HG03097 (cell line): ENCODE measurements at regions not wholly inside any gene's neighbourhood (a gene's known extent, or its start where the extent isn't known, plus 50 kb on each side); places are given as distances from the start of the nearest gene placed in this dataset.

Experiments
- ATAC-seq: cut with Tn5 transposase; IDR thresholded peaks from one replicate; pipeline ENCODE4 v1.9.1; 2021; ENCODE audit not compliant: unreplicated experiment, low FRiP score

DNA sequence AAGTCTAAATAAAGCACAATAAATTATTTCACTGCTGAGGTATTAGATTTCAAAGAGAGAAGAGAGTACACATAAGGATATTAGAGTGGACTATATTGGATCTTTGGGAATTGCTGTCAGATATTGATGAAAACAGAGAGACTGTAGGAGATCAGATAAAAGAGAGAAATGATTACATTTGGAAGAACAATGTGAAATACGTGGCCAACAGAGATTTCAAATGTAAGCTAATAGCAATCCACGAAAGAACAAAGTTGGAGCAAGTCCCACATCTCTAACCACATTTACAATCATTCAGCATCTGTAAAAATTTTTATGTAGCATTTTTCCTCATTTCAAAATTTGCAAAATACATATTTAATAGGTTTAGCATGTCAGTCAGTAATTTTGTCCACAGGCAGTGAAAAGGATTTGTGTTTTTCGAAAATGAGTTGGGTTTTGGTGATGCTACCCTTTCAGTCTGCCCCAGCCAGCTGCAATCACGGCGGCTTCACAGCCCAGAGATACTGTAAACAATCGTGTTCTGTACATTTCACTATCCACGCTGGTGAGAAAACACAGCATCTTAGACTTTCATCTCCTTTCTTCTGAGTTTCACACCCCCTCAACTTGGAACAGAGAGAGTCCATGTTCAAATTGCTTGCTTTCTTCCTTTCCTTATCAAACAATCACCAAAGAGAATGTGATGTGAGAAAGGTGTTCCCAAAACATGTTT is 209.1 kb upstream of the LYPLAL1 start:
- ATAC-seq, result no peak

GRCh38 chr1:218965821-218966220 is 207.9 kb upstream of the LYPLAL1 start:
- no peak for ATAC-seq

GRCh38 chr1:218967254-218967653 is 206.4 kb upstream of the LYPLAL1 start:
- ATAC-seq, result no peak

- ATAC-seq, result no peak
Observed at GRCh38 chr1:218967836-218968235, 205.8 kb upstream of the LYPLAL1 start.

DNA sequence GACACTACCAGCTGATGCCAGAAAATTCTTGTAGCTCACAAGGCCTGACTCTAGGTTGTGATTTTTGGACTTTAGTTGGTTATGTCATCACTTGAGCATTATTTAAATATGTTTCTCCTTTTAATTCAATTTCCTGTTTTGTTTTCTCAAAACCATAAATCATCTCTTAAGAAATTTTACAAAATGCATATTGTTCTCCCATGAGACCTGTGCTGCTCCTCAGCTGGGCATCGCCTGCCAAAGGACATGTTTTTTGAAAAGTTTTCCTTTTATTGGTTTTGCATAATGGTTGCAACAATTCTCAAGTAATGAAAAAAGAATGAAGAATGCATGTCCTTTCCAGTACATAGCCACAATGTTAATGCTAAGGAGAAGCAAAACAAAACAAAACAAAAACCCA is 204.7 kb upstream of the LYPLAL1 start:
- ATAC-seq, result no peak

GRCh38 chr1:218970397-218970990 is 203.2 kb upstream of the LYPLAL1 start:
- no peak for ATAC-seq

GRCh38 chr1:218971156-218971555 is 202.5 kb upstream of the LYPLAL1 start:
- no peak for ATAC-seq

GRCh38 chr1:218980881-218981280 is 192.8 kb upstream of the LYPLAL1 start:
- ATAC-seq, result no peak

GRCh38 chr1:218982482-218982881 is 191.2 kb upstream of the LYPLAL1 start:
- no peak for ATAC-seq

DNA sequence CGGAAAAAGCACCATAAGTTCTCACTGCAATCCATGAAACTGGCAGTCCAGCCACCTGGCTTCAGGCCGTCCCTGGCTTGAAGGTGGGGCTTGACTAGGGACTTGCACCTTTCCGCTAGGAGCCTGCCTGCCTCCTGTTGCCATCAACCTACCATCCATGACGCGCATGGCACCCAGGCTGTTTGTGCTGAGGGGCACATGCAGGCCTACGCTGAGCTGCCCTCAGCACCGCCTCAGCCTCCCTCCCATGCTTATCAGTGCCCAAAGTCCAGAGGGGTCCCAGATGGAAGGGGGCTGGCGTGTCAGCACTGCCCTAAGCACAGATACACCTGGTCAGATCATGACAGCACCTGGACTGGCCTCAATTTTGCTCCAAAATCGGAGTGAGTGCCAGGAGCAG is 190.2 kb upstream of the LYPLAL1 start:
- ATAC-seq, result no peak

DNA sequence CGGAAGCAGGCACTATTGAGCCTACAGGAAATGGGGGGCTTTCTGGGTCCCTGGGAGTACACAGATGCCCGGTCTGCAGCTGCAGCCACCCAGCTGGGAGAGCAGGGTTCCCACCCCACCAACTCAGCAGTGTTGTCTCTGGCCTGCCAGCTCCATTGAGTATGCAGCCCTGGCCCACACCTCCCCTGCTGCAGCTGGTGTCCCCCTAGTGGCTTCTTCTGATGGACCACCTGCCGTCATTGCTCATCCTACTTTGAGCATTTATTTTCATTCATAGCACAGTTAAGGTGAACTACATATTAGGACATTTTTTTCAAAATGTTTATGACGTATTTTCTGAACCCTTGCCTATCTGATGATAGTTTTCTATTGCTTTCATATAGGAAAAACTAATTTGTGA is 189.8 kb upstream of the LYPLAL1 start:
- ATAC-seq, result no peak

- ATAC-seq, result no peak
Observed at GRCh38 chr1:218985424-218985984, 188.2 kb upstream of the LYPLAL1 start.

GRCh38 chr1:218986816-218987215 is 186.9 kb upstream of the LYPLAL1 start:
- no peak for ATAC-seq

GRCh38 chr1:218990019-218990418 is 183.7 kb upstream of the LYPLAL1 start:
- no peak for ATAC-seq

- no peak for ATAC-seq
Observed at GRCh38 chr1:218991089-218991488, 182.6 kb upstream of the LYPLAL1 start.

DNA sequence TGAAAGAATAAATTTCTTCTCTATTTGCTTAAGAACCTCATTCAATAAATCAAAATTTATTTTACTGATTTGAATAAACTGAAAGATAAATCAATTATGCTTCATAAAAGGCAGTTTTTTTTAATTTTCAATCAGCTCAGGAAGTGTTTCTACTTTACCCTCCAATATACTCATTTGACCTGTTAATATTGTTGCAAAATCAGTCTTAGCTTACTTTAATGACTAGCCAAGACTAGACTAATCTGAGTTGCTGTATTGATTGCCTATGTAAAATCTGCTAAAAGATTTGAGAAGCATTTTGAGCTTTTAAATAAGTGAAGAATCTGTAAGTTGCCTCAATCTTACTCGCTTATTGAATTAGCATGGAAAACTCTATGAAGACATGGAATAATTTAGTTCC is 179.1 kb upstream of the LYPLAL1 start:
- ATAC-seq, result no peak

DNA sequence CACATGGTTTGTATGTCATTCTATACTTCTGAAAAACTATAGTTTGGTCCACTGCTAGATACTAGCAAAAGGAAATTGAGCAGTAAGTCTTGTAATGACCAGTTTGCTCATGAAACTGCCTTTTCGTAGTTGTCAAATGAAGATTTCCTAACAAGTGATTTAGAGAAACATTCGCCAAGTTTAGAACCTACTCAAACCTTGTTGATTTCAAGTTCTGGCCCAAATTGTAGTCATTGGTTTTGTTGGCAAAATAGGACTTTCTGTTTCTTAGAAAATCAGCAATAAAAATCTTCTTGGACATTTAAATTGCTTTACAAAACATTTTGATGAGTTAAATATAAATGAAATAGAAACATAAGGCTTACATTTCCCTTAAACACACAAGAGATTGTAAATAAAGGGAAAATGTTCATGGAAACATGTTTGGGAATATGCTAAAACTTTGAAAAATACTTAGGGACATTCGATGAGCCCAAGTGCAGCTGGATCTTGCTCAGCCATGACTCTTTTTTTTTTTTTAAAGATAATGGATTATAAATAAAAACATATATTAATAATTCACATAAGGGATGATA is 178.5 kb upstream of the LYPLAL1 start:
- no peak for ATAC-seq

DNA sequence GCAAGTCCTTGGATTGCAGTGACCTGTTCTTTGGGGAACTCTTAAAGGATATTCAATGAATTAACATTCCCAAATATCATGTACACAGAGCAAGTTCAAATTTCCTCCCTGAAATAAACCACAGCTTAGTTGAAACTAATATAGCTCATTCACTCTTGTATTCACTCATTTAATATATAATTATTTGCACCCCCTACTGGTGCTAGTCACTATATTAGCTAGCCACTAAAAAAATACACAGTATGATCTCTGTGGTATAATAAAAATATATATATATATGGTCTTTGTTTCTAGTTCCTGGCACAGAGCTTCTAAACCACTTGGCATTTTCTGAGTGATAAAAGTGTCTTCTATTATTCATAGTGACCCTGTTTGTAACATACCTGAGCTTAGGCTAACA is 177.3 kb upstream of the LYPLAL1 start:
- ATAC-seq, result no peak

GRCh38 chr1:219000005-219000404 is 173.7 kb upstream of the LYPLAL1 start:
- no peak for ATAC-seq

DNA sequence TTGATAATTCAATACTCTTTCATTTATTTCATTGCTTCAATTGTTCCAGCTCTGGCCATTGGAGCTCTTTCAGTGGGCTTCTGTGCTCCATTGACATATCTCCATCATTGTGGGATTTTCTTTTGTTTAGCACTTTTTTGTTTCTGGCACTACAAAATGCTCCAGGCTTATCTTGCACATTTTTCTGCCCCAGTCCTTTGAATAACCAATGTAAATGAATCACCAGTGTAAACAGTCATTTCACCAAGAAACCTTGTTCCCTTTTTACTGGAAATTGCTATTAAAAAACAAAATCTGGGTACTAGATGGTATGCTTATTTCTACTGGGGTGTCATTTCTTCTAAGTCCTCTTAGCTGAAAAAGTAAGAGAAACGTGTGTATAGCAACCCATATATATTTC is 173.0 kb upstream of the LYPLAL1 start:
- no peak for ATAC-seq

- ATAC-seq, result no peak
Observed at GRCh38 chr1:219010720-219011119, 163.0 kb upstream of the LYPLAL1 start.

DNA sequence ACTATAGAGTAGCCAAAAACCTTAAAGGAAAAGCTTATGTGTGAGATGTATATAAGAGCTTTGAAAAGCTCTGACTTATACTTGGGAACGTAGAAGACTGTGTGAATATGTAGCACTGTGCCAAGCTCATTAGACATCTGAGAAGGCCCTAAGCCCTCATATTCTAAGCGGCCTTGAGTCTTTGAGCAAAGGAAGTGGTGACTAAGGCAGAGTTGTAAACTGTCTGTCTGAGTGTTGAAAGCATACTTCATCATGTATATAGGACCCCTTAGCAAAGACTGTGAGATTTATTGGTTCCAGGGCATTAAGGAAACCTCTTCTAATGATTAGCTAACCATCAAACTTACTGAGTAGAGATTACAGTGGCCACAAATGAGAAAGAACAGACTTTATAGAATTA is 153.3 kb upstream of the LYPLAL1 start:
- no peak for ATAC-seq
